RCC 7860 (cell line): ENCODE measurements at regions not wholly inside any gene's neighbourhood (a gene's known extent, or its start where the extent isn't known, plus 50 kb on each side); places are given as distances from the start of the nearest gene placed in this dataset.
A peak's percentile ranks its signal among the peaks of the same experiment; 100 is the strongest.

Experiments used
- DNase-seq: peaks from one replicate; pipeline ENCODE4 v3.0.0-alpha.2; 2015; ENCODE audit warnings: low spot score
- FAIRE-seq: peaks from 2 replicates; lab custom pipeline; 2012; peaks lifted over from hg19 to GRCh38; lab: Jason Lieb, UNC

GRCh38 chr21:35853321-35854239 is 206.7 kb downstream of the SETD4 start:
- FAIRE-seq (no peak), DNase-seq (no peak)

GRCh38 chr21:35852820-35853219 is 207.5 kb downstream of the SETD4 start:
- DNase-seq (no peak), FAIRE-seq (no peak)

GRCh38 chr21:35850542-35851103 is 209.7 kb downstream of the SETD4 start:
- FAIRE-seq (no peak), DNase-seq (no peak)

- no peak for FAIRE-seq
- no peak for DNase-seq
These were observed 210.3 kb downstream of the SETD4 start for GRCh38 chr21:35850029-35850428.

GRCh38 chr21:35849144-35849543 is 211.2 kb downstream of the SETD4 start:
- FAIRE-seq (no peak), DNase-seq (no peak)

DNA sequence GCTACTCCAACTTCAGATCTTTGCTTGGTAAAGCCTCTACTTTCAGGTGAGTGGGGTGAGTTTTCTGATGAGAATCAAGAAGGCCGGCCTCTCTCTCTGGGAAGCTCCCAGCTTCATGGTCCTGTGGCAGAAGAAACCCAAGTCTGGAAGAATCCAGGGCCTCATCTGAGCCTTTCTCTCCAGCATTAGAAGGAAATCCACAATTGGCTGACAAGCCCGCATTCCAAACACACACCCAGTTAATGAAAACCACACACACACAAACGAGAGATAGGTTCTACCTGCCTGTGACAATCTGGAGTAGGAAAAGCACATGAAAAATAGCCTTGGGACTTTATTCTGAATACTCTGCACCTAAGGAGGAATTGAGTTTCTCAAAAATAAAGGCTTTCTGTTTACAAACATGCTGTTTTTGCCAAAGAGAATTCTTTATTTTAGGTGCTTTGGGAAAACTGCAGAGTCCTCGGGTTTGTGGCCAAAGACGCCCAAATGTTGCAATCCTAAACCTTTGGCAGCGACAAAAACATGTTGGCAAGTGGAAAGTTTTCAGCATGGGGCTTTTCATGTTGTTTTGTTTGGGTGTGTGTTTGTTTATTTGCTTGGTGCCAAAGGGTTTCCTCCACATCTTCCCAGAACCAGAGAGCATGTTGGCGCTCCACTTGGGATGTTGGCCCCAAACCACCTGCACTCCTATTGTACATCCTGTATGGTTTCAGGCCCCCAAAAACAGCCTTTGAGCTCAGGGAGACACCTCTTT is 216.2 kb downstream of the SETD4 start:
- FAIRE-seq = no peak

DNA sequence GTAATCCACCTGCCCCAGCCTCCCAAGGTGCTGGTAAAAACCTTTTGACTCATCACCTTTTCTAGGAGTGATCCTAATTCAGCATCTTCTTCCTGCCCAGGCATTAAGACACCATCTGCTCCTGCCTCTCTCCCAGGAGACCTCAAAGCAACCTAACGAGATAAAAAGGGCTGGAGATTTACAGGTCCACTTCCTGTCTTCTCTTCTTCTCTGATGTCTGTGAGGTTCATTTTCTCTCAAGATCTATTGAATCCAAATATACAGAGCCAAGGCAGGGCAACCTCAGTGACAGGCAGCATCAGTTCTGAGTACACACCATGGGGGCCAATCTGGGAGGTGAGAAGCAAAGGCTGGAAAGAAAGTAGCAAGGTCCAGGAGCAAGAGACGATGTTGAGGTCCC is 219.4 kb downstream of the SETD4 start:
- DNase-seq (no peak), FAIRE-seq (no peak)

More for the DNA sequence above, 216.2 kb downstream of the SETD4 start:
- no peak for DNase-seq

GRCh38 chr21:35840197-35840799 is 220.0 kb downstream of the SETD4 start:
- FAIRE-seq (peak; percentile 86), DNase-seq (peak; percentile 61)

DNA sequence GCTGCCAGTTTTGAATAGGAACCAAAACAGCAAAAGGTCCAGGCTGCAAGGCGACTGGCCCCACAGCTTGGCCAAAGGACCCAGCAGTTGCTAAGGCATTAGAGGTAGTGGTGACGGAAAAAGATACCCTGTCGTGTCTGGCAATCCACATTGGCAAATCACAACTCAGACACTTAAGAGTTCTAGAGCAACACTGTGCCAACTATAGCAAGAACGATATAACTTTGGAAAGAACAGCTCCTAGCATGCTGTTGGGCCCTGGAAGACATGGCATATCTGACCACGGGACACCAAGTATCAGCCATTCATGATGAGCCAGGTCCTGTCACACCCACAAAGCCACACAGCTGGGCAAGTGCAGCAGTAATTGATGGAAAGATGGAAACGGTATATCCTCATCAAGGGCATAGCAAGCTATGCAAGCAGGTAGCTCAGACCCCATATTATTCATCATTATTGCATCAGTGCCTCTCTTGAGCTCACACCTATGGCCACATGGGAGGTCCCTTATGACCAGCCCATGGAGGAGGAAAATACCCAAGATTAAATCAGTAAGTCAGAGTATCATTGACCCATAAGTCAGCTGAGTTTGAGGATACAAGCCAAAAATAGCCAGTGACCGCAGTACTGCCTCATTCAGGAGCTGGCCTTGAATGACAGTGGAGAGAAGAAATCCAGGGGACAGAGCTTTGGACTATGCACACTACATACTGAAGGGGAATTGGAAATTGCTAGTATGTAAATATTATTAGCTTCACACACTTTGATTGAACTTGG is 221.2 kb downstream of the SETD4 start:
- DNase-seq (no peak), FAIRE-seq (no peak)

GRCh38 chr21:35838350-35838749 is 222.0 kb downstream of the SETD4 start:
- no peak for FAIRE-seq
- no peak for DNase-seq

GRCh38 chr21:35833991-35834390 is 226.3 kb downstream of the SETD4 start:
- DNase-seq (no peak), FAIRE-seq (no peak)

DNA sequence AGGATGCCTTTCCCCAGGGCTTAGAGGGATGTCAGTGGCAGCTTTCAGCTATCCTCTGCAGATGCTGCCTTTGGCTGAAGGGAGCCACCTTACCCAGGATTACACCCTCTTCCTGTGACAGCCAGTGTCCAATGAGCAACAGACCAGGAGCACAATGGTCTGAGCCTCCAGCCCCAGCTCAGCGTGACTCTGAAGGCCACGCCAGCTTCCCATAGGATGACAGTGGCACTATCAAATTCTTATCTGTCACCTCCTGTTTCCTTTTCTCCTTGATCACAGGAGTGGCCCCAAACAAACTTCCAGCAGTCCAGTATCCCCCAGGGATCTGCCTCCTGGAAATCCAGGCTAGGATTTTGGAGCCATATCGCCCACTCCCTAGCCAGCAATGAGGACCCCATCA is 226.9 kb downstream of the SETD4 start:
- no peak for FAIRE-seq

GRCh38 chr21:35831230-35831629 is 229.1 kb downstream of the SETD4 start:
- DNase-seq (no peak), FAIRE-seq (no peak)

More for the DNA sequence above, 226.9 kb downstream of the SETD4 start:
- no peak for DNase-seq

DNA sequence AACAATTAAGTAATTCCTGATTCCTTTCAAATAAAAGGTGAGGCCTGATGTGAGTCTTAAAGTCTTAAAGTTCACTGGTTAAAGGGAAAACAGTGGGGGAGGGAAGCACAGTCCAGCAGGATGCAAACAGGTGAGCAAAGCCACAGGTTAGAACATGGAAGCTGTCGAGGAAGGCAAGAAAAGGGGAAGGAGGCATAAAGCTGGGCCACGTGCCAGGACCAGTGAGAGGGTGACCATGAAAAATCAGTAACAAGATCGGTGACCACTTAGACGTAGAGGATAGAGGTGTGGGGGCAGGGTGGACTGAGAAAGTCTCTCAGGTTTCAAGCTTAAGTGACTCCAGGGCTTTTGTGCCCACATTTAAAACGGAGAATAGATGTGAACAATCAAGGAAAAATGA is 231.3 kb downstream of the SETD4 start:
- DNase-seq = no peak
- FAIRE-seq = no peak

- no peak for FAIRE-seq
- no peak for DNase-seq
These were observed 232.2 kb downstream of the SETD4 start for GRCh38 chr21:35828161-35828560.

- FAIRE-seq = no peak
- no peak for DNase-seq
These were observed 233.3 kb downstream of the SETD4 start for GRCh38 chr21:35827004-35827403.

GRCh38 chr21:35825370-35826353 is 234.7 kb downstream of the SETD4 start:
- DNase-seq = no peak
- FAIRE-seq = no peak

GRCh38 chr21:35824136-35824535 is 236.2 kb downstream of the SETD4 start:
- DNase-seq = no peak
- no peak for FAIRE-seq

GRCh38 chr21:35819134-35819533 is 241.2 kb downstream of the SETD4 start:
- DNase-seq (no peak), FAIRE-seq (no peak)
